ENCODE measurements at regions not wholly inside any gene's neighbourhood (a gene's known extent, or its start where the extent isn't known, plus 50 kb on each side); places are given as distances from the start of the nearest gene placed in this dataset.
A peak's percentile ranks its signal among the peaks of the same experiment; 100 is the strongest.
"Not testable (repeated sequence)": the region's sequence is repeated elsewhere in the genome, so short reads cannot be mapped to it uniquely, and the experiment has no call there.

GRCh38 chr4:11054937-11055336, 370.4 kb upstream of the CLNK start:
- CTCF ChIA-PET, H3K4me1 Mint-ChIP-seq: not testable (repeated sequence)

DNA sequence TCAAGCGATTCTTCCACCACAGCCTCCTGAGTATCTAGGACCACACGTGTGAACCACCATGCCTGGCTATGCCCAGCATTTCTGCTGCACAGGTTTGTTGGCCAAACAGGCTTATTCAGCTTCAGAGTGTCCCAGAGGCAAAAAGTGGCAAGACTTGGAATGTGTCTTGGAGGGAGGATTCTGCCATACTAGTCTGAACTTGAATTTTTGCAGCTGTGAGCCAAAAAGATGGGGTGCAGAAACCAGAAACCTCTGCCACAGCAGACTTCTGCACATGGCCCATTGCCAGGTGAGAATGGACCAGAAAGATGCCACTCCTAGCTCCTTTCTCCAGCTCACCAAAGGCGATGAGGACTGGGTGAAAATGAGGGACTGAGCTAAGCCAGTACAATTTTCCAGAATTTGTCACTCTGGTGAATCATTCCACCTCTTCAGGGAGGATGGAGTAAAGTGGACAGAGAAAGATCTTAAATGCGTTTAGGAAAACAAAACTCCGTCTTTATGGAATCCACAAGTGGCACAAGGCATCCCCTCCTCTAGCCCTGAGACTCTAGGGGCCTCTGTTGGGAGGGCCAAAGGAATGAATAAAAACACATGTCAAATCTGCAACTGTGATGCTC, 369.1 kb upstream of the CLNK start:
- CTCF ChIA-PET, result no interaction called here
- POLR2A ChIA-PET, result interaction anchor here (0.6 kb wide), 1 partner anchor 1167 kb away, joined by 5 read pairs; no protein-coding TSS in a partner anchor
- TF ChIP-seq ZMAT4 (CRISPR knock-in tag; IDR thresholded peaks at IDR 0.05), result no peak
- TF ChIP-seq TEAD4 (CRISPR knock-in tag; IDR thresholded peaks at IDR 0.05), result no peak
- TF ChIP-seq ZNF396 (CRISPR knock-in tag; IDR thresholded peaks at IDR 0.05; ENCODE audit: borderline replicate concordance), result no peak
- TF ChIP-seq, protein P1, sequence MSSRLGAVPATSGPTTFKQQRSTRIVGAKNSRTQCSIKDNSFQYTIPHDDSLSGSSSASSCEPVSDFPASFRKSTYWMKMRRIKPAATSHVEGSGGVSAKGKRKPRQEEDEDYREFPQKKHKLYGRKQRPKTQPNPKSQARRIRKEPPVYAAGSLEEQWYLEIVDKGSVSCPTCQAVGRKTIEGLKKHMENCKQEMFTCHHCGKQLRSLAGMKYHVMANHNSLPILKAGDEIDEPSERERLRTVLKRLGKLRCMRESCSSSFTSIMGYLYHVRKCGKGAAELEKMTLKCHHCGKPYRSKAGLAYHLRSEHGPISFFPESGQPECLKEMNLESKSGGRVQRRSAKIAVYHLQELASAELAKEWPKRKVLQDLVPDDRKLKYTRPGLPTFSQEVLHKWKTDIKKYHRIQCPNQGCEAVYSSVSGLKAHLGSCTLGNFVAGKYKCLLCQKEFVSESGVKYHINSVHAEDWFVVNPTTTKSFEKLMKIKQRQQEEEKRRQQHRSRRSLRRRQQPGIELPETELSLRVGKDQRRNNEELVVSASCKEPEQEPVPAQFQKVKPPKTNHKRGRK (CRISPR knock-in tag; IDR thresholded peaks at IDR 0.05; ENCODE audit: borderline replicate concordance), result no peak
- TF ChIP-seq E2F1 (CRISPR knock-in tag; IDR thresholded peaks at IDR 0.05), result no peak
- no peak for TF ChIP-seq CREM (CRISPR knock-in tag; IDR thresholded peaks at IDR 0.05)
- no peak for TF ChIP-seq ZNF263 (CRISPR knock-in tag; IDR thresholded peaks at IDR 0.05; ENCODE audit: low read depth)
- TF ChIP-seq NFATC4 (CRISPR knock-in tag; IDR thresholded peaks at IDR 0.05), result no peak
- no peak for TF ChIP-seq SOX15 (CRISPR knock-in tag; IDR thresholded peaks at IDR 0.05)
- TF ChIP-seq NR3C1 (CRISPR knock-in tag; conservative IDR thresholded peaks at IDR 0.05; ENCODE audit: low read depth), result no peak
- TF ChIP-seq ZNF232 (CRISPR knock-in tag; IDR thresholded peaks at IDR 0.05), result no peak
- TF ChIP-seq E2F4 (CRISPR knock-in tag; IDR thresholded peaks at IDR 0.05; ENCODE audit: borderline replicate concordance, low read depth), result no peak
- DNase-seq (ENCODE audit: low spot score) (no peak), ATAC-seq (no peak)
- H3K27ac Mint-ChIP-seq, result no peak overlapping the region
- peaks cover 74% of the 10 kb centered on the region for H3K9me3 Mint-ChIP-seq
- no peaks in the 10 kb centered on the region for H3K4me1 Mint-ChIP-seq
- peaks cover 6% of the 10 kb centered on the region for H3K27me3 Mint-ChIP-seq (ENCODE audit: low read depth)
- no peak overlapping the region for H3K4me3 Mint-ChIP-seq
- H3K36me3 Mint-ChIP-seq, result peaks cover 56% of the 10 kb centered on the region

More at GRCh38 chr4:11054937-11055336, 370.4 kb upstream of the CLNK start:
- POLR2A ChIA-PET, result interaction anchor here (0.6 kb wide), 1 partner anchor 160 kb away, joined by 4 read pairs; no protein-coding TSS in a partner anchor
- H3K4me3 Mint-ChIP-seq; ATAC-seq; DNase-seq (ENCODE audit: low spot score); H3K27ac Mint-ChIP-seq; H3K27me3 Mint-ChIP-seq (ENCODE audit: low read depth): not testable (repeated sequence)
- peaks cover 76% of the 10 kb centered on the region for H3K9me3 Mint-ChIP-seq
- TF ChIP-seq HMGA2 (CRISPR knock-in tag; IDR thresholded peaks at IDR 0.05), result peak; percentile 98
- peaks cover 59% of the 10 kb centered on the region for H3K36me3 Mint-ChIP-seq

- ChIA-PET POLR2A (no interaction called here), CTCF (no interaction called here)
- DNase-seq (ENCODE audit: low spot score), result no peak
- no peak for TF ChIP-seq JAZF1 (CRISPR knock-in tag; IDR thresholded peaks at IDR 0.05)
- TF ChIP-seq RELA (CRISPR knock-in tag; IDR thresholded peaks at IDR 0.05; ENCODE audit: borderline replicate concordance), result no peak
- Mint-ChIP-seq H3K9me3 (peaks cover 68% of the 10 kb centered on the region), H3K27me3 (ENCODE audit: low read depth) (peaks cover 7% of the 10 kb centered on the region), H3K27ac (no peak overlapping the region), H3K4me1 (peaks cover 6% of the 10 kb centered on the region), H3K4me3 (no peak overlapping the region), H3K36me3 (peaks cover 52% of the 10 kb centered on the region)
- no peak for ATAC-seq
Measured at GRCh38 chr4:11051181-11051580, 366.6 kb upstream of the CLNK start.

DNA sequence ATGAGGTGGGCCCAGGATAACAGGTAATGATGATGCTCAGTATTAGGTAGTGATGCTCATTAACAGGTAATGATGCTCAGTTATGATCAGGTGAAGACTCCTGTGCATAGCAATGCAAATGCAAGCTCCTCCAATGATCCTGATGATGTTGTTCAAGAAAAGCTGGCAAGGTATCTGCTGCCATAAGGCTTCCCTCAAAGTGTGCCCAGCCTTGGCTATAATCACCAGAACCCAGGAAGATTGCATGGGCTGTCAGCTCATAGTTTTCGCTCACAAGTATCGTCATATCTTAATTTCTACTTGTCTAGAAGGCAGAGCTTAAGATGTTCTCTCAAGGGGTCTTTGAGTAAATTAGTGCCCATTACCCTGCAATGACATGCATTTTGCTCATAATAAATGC, 366.2 kb upstream of the CLNK start:
- no peak for ATAC-seq
- Mint-ChIP-seq H3K36me3 (peaks cover 56% of the 10 kb centered on the region), H3K4me1 (peaks cover 6% of the 10 kb centered on the region), H3K27me3 (ENCODE audit: low read depth) (peaks cover 9% of the 10 kb centered on the region), H3K4me3 (no peak overlapping the region), H3K27ac (no peak overlapping the region), H3K9me3 (peaks cover 72% of the 10 kb centered on the region)
- no peak for DNase-seq (ENCODE audit: low spot score)
- CTCF ChIA-PET, result no interaction called here
- POLR2A ChIA-PET, result no interaction called here
- TF ChIP-seq PRRX2 (CRISPR knock-in tag; IDR thresholded peaks at IDR 0.05) (no peak), ZNF121 (CRISPR knock-in tag; IDR thresholded peaks at IDR 0.05) (no peak), ETV6 (CRISPR knock-in tag; IDR thresholded peaks at IDR 0.05) (no peak), OVOL2 (CRISPR knock-in tag; IDR thresholded peaks at IDR 0.05; ENCODE audit: borderline replicate concordance) (no peak), GTF2I (CRISPR knock-in tag; conservative IDR thresholded peaks at IDR 0.05) (no peak), TEAD4 (CRISPR knock-in tag; IDR thresholded peaks at IDR 0.05) (no peak)
- TF ChIP-seq, protein P2, sequence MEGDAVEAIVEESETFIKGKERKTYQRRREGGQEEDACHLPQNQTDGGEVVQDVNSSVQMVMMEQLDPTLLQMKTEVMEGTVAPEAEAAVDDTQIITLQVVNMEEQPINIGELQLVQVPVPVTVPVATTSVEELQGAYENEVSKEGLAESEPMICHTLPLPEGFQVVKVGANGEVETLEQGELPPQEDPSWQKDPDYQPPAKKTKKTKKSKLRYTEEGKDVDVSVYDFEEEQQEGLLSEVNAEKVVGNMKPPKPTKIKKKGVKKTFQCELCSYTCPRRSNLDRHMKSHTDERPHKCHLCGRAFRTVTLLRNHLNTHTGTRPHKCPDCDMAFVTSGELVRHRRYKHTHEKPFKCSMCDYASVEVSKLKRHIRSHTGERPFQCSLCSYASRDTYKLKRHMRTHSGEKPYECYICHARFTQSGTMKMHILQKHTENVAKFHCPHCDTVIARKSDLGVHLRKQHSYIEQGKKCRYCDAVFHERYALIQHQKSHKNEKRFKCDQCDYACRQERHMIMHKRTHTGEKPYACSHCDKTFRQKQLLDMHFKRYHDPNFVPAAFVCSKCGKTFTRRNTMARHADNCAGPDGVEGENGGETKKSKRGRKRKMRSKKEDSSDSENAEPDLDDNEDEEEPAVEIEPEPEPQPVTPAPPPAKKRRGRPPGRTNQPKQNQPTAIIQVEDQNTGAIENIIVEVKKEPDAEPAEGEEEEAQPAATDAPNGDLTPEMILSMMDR (IDR thresholded peaks at IDR 0.05), result no peak
- TF ChIP-seq, protein P3, sequence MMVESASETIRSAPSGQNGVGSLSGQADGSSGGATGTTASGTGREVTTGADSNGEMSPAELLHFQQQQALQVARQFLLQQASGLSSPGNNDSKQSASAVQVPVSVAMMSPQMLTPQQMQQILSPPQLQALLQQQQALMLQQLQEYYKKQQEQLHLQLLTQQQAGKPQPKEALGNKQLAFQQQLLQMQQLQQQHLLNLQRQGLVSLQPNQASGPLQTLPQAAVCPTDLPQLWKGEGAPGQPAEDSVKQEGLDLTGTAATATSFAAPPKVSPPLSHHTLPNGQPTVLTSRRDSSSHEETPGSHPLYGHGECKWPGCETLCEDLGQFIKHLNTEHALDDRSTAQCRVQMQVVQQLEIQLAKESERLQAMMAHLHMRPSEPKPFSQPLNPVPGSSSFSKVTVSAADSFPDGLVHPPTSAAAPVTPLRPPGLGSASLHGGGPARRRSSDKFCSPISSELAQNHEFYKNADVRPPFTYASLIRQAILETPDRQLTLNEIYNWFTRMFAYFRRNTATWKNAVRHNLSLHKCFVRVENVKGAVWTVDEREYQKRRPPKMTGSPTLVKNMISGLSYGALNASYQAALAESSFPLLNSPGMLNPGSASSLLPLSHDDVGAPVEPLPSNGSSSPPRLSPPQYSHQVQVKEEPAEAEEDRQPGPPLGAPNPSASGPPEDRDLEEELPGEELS (CRISPR knock-in tag; IDR thresholded peaks at IDR 0.05), result no peak
